Ishikawa (cell line): ENCODE measurements at regions not wholly inside any gene's neighbourhood (a gene's known extent, or its start where the extent isn't known, plus 50 kb on each side); places are given as distances from the start of the nearest gene placed in this dataset.

Source experiments
- CEBPB ChIP-seq: IDR thresholded peaks from 2 replicates; pipeline ENCODE4 v1.6.1; 2012
- CREB1 ChIP-seq: IDR thresholded peaks from 2 replicates; pipeline ENCODE4 v1.6.1; 2012; ENCODE audit warnings: low read depth
- EP300 ChIP-seq: IDR thresholded peaks from 2 replicates; pipeline ENCODE4 v1.6.1; 2012; ENCODE audit warnings: borderline replicate concordance
- MAX ChIP-seq: IDR thresholded peaks from 2 replicates; pipeline ENCODE4 v1.6.1; 2012
- NFIC ChIP-seq: IDR thresholded peaks from 2 replicates; pipeline ENCODE4 v1.6.1; 2012
- RAD21 ChIP-seq: IDR thresholded peaks from 2 replicates; pipeline ENCODE4 v1.6.1; 2012; ENCODE audit warnings: low read depth
- TAF1 ChIP-seq: IDR thresholded peaks from 2 replicates; pipeline ENCODE4 v1.6.1; 2012; ENCODE audit warnings: low read depth, mild to moderate bottlenecking
- TCF12 ChIP-seq: IDR thresholded peaks from 2 replicates; pipeline ENCODE4 v1.6.1; 2012; ENCODE audit warnings: low read depth
- TEAD4 ChIP-seq: IDR thresholded peaks from 2 replicates; pipeline ENCODE4 v1.6.1; 2012
- USF1 ChIP-seq: IDR thresholded peaks from 2 replicates; pipeline ENCODE4 v1.6.1; 2012
- YY1 ChIP-seq: IDR thresholded peaks from 2 replicates; pipeline ENCODE4 v1.6.1; 2012; ENCODE audit warnings: low read depth
- TF ChIP-seq, protein P1 (sequence below): IDR thresholded peaks from 2 replicates; pipeline ENCODE4 v1.6.1; 2012; ENCODE audit warnings: low read depth, mild to moderate bottlenecking

DNA sequence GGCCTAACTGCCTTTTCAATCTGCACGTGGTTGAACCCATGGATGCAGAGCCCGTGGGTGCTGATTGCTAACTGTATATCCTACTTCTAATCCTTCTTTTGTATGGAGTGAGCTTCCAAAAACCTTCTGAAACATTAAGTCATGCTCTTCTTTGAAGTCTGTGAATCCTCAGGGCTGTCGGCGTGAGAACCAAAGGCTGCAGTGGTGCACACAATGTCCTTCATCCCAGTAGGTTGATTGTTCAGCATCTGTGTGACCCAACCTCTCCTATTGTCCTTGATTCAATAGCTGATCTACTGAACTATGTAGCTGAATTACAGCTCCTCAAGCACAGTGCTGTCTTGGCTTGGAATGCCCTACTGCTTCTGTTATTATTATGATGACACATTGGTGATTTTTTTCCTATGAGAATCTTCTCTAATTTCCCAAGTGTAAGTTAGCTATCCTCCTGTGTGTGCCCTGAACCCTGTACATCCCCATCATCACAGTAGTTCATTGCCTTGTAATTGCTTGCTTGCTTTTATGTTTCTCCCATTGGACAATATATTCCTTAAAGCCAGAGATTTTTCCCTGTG lies 294.6 kb downstream of the TRIML1 start:
- TF ChIP-seq MAX (no peak), TAF1 (no peak), YY1 (no peak), USF1 (no peak), NFIC (no peak), TEAD4 (no peak), TCF12 (no peak), RAD21 (no peak), CEBPB (no peak), CREB1 (no peak), EP300 (no peak)
- TF ChIP-seq, protein P1, sequence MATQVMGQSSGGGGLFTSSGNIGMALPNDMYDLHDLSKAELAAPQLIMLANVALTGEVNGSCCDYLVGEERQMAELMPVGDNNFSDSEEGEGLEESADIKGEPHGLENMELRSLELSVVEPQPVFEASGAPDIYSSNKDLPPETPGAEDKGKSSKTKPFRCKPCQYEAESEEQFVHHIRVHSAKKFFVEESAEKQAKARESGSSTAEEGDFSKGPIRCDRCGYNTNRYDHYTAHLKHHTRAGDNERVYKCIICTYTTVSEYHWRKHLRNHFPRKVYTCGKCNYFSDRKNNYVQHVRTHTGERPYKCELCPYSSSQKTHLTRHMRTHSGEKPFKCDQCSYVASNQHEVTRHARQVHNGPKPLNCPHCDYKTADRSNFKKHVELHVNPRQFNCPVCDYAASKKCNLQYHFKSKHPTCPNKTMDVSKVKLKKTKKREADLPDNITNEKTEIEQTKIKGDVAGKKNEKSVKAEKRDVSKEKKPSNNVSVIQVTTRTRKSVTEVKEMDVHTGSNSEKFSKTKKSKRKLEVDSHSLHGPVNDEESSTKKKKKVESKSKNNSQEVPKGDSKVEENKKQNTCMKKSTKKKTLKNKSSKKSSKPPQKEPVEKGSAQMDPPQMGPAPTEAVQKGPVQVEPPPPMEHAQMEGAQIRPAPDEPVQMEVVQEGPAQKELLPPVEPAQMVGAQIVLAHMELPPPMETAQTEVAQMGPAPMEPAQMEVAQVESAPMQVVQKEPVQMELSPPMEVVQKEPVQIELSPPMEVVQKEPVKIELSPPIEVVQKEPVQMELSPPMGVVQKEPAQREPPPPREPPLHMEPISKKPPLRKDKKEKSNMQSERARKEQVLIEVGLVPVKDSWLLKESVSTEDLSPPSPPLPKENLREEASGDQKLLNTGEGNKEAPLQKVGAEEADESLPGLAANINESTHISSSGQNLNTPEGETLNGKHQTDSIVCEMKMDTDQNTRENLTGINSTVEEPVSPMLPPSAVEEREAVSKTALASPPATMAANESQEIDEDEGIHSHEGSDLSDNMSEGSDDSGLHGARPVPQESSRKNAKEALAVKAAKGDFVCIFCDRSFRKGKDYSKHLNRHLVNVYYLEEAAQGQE = no peak
